Neuronal stem cell (in vitro differentiated cells): ENCODE measurements at regions not wholly inside any gene's neighbourhood (a gene's known extent, or its start where the extent isn't known, plus 50 kb on each side); places are given as distances from the start of the nearest gene placed in this dataset.

Source experiments
- DNase-seq: peaks from one replicate; pipeline ENCODE4 v3.0.0-alpha.2; 2013; ENCODE audit warnings: low spot score
- H2AFZ ChIP-seq: one replicate; pipeline ENCODE4 v1.6.1; 2013; ENCODE audit warnings: mild to moderate bottlenecking, low read length, inconsistent platforms
- H2AK5ac ChIP-seq: 2 replicates; pipeline ENCODE4 v1.6.1; 2013; ENCODE audit warnings: low read depth, mild to moderate bottlenecking, inconsistent platforms, low read length, moderate library complexity, mixed read lengths
- H2BK120ac ChIP-seq: 2 replicates; pipeline ENCODE4 v1.6.1; 2013; ENCODE audit warnings: low read depth, mild to moderate bottlenecking, inconsistent platforms, low read length, moderate library complexity, mixed read lengths
- H2BK12ac ChIP-seq: one replicate; pipeline ENCODE4 v1.6.1; 2013; ENCODE audit warnings: low read length, inconsistent platforms
- H2BK15ac ChIP-seq: 2 replicates; pipeline ENCODE4 v1.6.1; 2013; ENCODE audit warnings: mild to moderate bottlenecking, low read length, inconsistent platforms, mixed read lengths
- H2BK5ac ChIP-seq: one replicate; pipeline ENCODE4 v1.6.1; 2013; ENCODE audit warnings: inconsistent platforms, mild to moderate bottlenecking, low read length, moderate library complexity
- H3K14ac ChIP-seq: one replicate; pipeline ENCODE4 v1.6.1; 2013; ENCODE audit warnings: low read length, inconsistent platforms
- H3K18ac ChIP-seq: 2 replicates; pipeline ENCODE4 v1.6.1; 2013; ENCODE audit warnings: low read length, inconsistent platforms
- H3K23ac ChIP-seq: 2 replicates; pipeline ENCODE4 v1.6.1; 2013; ENCODE audit warnings: low read depth, mild to moderate bottlenecking, mixed read lengths, low read length, inconsistent platforms; ENCODE audit not compliant: poor library complexity
- H3K27ac ChIP-seq: replicated peaks from 3 replicates; pipeline ENCODE4 v1.5.1; 2013; ENCODE audit warnings: low read length, inconsistent platforms
- H3K27me3 ChIP-seq, 3 experiments: 2 replicates each; pipeline ENCODE4 v1.6.1; 2013; ENCODE audit warnings: low read length in 3 of 3, mild to moderate bottlenecking in 2 of 3, inconsistent platforms in 1 of 3, low read depth in 1 of 3, mixed read lengths in 1 of 3, moderate library complexity in 1 of 3; ENCODE audit not compliant: control insufficient read depth in 3 of 3, insufficient read depth in 3 of 3
- H3K36me3 ChIP-seq, 2 donors: replicated peaks in 1 of 2; 2 replicates each; pipeline ENCODE4 v1.6.1; 2013; ENCODE audit warnings: low read length in 2 of 2; ENCODE audit not compliant: control insufficient read depth in 2 of 2, insufficient read depth in 2 of 2
- H3K4ac ChIP-seq: 2 replicates; pipeline ENCODE4 v1.6.1; 2013; ENCODE audit warnings: inconsistent platforms, mild to moderate bottlenecking, low read length, moderate library complexity
- H3K4me1 ChIP-seq, 2 donors: 1 replicate in 1 of 2; 2 replicates in 1 of 2; pipeline ENCODE4 v1.6.1; 2013; ENCODE audit warnings: low read length in 2 of 2, low read depth in 1 of 2; ENCODE audit not compliant: control insufficient read depth in 2 of 2, insufficient read depth in 1 of 2
- H3K4me2 ChIP-seq: one replicate; pipeline ENCODE4 v1.6.1; 2013; ENCODE audit warnings: mild to moderate bottlenecking, low read length, inconsistent platforms; ENCODE audit not compliant: insufficient read depth, poor library complexity, severe bottlenecking
- H3K4me3 ChIP-seq, 2 donors: 2 replicates each; pipeline ENCODE4 v1.5.1; 2013; ENCODE audit warnings: low read length in 2 of 2, mild to moderate bottlenecking in 2 of 2, inconsistent platforms in 1 of 2, moderate library complexity in 1 of 2
- H3K79me1 ChIP-seq: one replicate; pipeline ENCODE4 v1.6.1; 2013; ENCODE audit warnings: low read depth, mild to moderate bottlenecking, inconsistent platforms, low read length, moderate library complexity
- H3K9ac ChIP-seq: one replicate; pipeline ENCODE4 v1.6.1; 2013; ENCODE audit warnings: mild to moderate bottlenecking, low read depth, low read length, inconsistent platforms; ENCODE audit not compliant: poor library complexity
- H3K9me3 ChIP-seq, 2 donors: replicated peaks in 1 of 2; 2 replicates each; pipeline versions ENCODE3 to v1.6.1; 2013; ENCODE audit warnings: low read length in 2 of 2, mild to moderate bottlenecking in 2 of 2, inconsistent platforms in 1 of 2, low read depth in 1 of 2, mixed read lengths in 1 of 2, moderate library complexity in 1 of 2; ENCODE audit not compliant: control insufficient read depth in 2 of 2, insufficient read depth in 1 of 2
- H4K8ac ChIP-seq: one replicate; pipeline ENCODE4 v1.6.1; 2013; ENCODE audit warnings: low read depth, mild to moderate bottlenecking, inconsistent platforms, low read length, moderate library complexity
- H4K91ac ChIP-seq: one replicate; pipeline ENCODE4 v1.6.1; 2013; ENCODE audit warnings: low read length, low read depth, mild to moderate bottlenecking, inconsistent platforms; ENCODE audit not compliant: poor library complexity
- WGBS, 2 donors: extraction: QIAGEN DNeasy Blood & Tissue Kit; methylation state at CpG; one replicate each; pipeline ENCODE4 v1.1.7; 2013; ENCODE audit warnings: missing lambda C conversion rate in 2 of 2, mixed read lengths in 1 of 2; ENCODE audit not compliant: insufficient read length in 2 of 2, insufficient replicate concordance in 1 of 2; ENCODE audit errors: extremely low coverage in 2 of 2; 5-methylcytosine and 5-hydroxymethylcytosine counted together

- Histone ChIP-seq H3K9me3 (no peaks in the 10 kb centered on the region), H3K9ac (no peak overlapping the region), H3K4me3 (no peak overlapping the region), H3K4ac (no peak overlapping the region), H3K23ac (no peak overlapping the region), H3K4me1 (peaks cover 0 to 2% of the 10 kb centered on the region in 2 donors), H3K36me3 (no peaks in the 10 kb centered on the region), H2BK15ac (no peak overlapping the region), H2AK5ac (no peak overlapping the region), H2BK120ac (no peak overlapping the region), H2AFZ (no peak overlapping the region), H4K91ac (no peak overlapping the region), H3K79me1 (no peaks in the 10 kb centered on the region), H4K8ac (no peak overlapping the region), H3K18ac (no peak overlapping the region), H3K27ac (no peak overlapping the region), H3K4me2 (no peak overlapping the region), H3K14ac (no peak overlapping the region), H2BK12ac (no peak overlapping the region), H3K27me3 (no peaks in the 10 kb centered on the region), H2BK5ac (no peak overlapping the region)
- DNase-seq: no peak
Measured at GRCh38 chr2:190799999-190800398, 80.6 kb upstream of the GLS start.

- Histone ChIP-seq H2AK5ac (no peak overlapping the region), H3K79me1 (no peaks in the 10 kb centered on the region), H3K18ac (no peak overlapping the region), H3K9ac (no peak overlapping the region), H3K4me2 (no peak overlapping the region), H3K23ac (no peak overlapping the region), H3K14ac (no peak overlapping the region), H2BK5ac (no peak overlapping the region), H2AFZ (no peak overlapping the region), H2BK120ac (no peak overlapping the region), H3K4me1 (peaks cover 0 to 2% of the 10 kb centered on the region in 2 donors), H3K4ac (no peak overlapping the region), H3K27me3 (no peaks in the 10 kb centered on the region), H3K4me3 (no peak overlapping the region), H4K91ac (no peak overlapping the region), H3K27ac (no peak overlapping the region), H2BK12ac (no peak overlapping the region), H3K36me3 (no peaks in the 10 kb centered on the region), H2BK15ac (no peak overlapping the region), H3K9me3 (no peaks in the 10 kb centered on the region), H4K8ac (no peak overlapping the region)
- DNase-seq: no peak
- no CpG with 5 or more reads among the region's 1 CpG for WGBS, 2 donors
Measured at GRCh38 chr2:190800528-190800927, 80.1 kb upstream of the GLS start.

GRCh38 chr2:190802129-190802528 lies 78.5 kb upstream of the GLS start:
- DNase-seq: peak; percentile 20
- H2BK5ac ChIP-seq: no peak overlapping the region

DNA sequence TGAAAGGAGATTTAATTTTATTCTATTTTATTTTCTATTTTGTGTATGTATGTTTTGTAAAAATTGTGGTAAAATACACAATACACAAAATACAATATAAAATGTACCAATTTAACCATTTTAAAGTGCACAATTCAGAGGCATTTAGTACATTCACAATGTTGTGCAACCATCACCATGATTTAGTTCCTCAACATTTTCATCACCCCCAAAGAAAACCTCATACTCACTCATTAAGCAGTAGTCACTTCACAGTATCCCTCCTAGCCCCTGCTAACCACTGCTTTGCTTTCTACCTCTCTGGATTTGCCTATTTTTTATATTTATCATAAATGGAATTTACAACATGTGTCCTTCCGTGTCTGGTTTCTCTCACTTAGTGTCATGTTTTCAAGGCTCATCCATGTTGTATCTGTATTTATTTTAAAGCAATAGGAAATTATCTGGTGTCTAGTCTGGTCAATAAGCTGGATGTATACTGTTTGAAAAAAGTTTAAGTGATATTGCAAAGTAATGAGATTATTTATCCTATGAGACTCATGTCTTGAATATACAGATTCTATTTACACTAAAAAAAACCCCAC lies 77.9 kb upstream of the GLS start:
- Histone ChIP-seq H2BK15ac (no peak overlapping the region), H3K4ac (no peak overlapping the region), H3K9me3 (no peaks in the 10 kb centered on the region), H2BK12ac (no peak overlapping the region), H2AK5ac (no peak overlapping the region), H2AFZ (no peak overlapping the region), H3K4me2 (no peak overlapping the region), H3K14ac (no peak overlapping the region), H3K79me1 (no peaks in the 10 kb centered on the region), H4K8ac (no peak overlapping the region), H3K9ac (no peak overlapping the region), H3K23ac (no peak overlapping the region), H3K18ac (no peak overlapping the region), H3K27ac (no peak overlapping the region), H3K4me1 (peaks cover 0 to 2% of the 10 kb centered on the region in 2 donors), H4K91ac (no peak overlapping the region), H3K4me3 (no peak overlapping the region), H3K36me3 (no peaks in the 10 kb centered on the region), H3K27me3 (no peaks in the 10 kb centered on the region), H2BK5ac (no peak overlapping the region), H2BK120ac (no peak overlapping the region)
- no peak for DNase-seq
- WGBS, 2 donors: no CpG with 5 or more reads among the region's 1 CpG

More at GRCh38 chr2:190802129-190802528, 78.5 kb upstream of the GLS start:
- H4K8ac ChIP-seq: no peak overlapping the region
- H3K9ac ChIP-seq: no peak overlapping the region
- H3K4me3 ChIP-seq: no peak overlapping the region
- no peak overlapping the region for H2BK15ac ChIP-seq
- H3K27ac ChIP-seq: no peak overlapping the region
- peak overlapping the region; percentile 71 for H2AFZ ChIP-seq
- H3K14ac ChIP-seq: no peak overlapping the region
- no peak overlapping the region for H4K91ac ChIP-seq
- H3K23ac ChIP-seq: no peak overlapping the region
- no peak overlapping the region for H2BK120ac ChIP-seq
- H3K18ac ChIP-seq: no peak overlapping the region
- no peaks in the 10 kb centered on the region for H3K27me3 ChIP-seq
- no peak overlapping the region for H3K4me2 ChIP-seq
- H3K9me3 ChIP-seq: no peaks in the 10 kb centered on the region
- no CpG with 5 or more reads among the region's 3 CpGs for WGBS, 2 donors
- H3K4ac ChIP-seq: no peak overlapping the region
- H3K79me1 ChIP-seq: no peaks in the 10 kb centered on the region
- H3K36me3 ChIP-seq: no peaks in the 10 kb centered on the region
- H2AK5ac ChIP-seq: no peak overlapping the region
- H3K4me1 ChIP-seq: peaks cover 0 to 2% of the 10 kb centered on the region in 2 donors
- no peak overlapping the region for H2BK12ac ChIP-seq
